ENCODE measurements at regions not wholly inside any gene's neighbourhood (a gene's known extent, or its start where the extent isn't known, plus 50 kb on each side); places are given as distances from the start of the nearest gene placed in this dataset.

DNA sequence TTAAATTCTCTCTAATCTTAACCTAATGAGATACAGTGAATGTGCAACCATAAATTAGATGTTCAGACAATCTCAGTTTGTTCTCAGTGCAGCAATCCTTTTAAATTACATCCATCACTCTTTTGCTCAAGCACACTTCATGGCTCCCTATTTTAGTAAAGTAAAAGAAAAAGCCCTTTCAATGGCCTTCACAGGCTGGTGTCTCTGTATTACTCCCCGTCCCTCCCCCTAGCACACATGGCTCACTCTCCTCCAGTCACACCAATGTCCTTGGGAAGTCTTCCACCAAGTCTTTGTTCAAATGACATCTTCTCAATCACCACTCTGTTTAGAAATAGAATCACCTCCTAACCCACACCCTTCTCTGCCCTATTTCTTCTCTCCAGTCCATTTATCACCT lies 60.3 kb upstream of the RGS7 start:
- Histone ChIP-seq H3K36me3 (no peaks in the 10 kb centered on the region), H3K4me3 (no peak overlapping the region), H3K9me3 (no peaks in the 10 kb centered on the region), H3K27me3 (no peaks in the 10 kb centered on the region), H3K27ac (no peak overlapping the region), H3K4me1 (no peaks in the 10 kb centered on the region)
- DNase-seq: no peak
- TF ChIP-seq, protein P1, sequence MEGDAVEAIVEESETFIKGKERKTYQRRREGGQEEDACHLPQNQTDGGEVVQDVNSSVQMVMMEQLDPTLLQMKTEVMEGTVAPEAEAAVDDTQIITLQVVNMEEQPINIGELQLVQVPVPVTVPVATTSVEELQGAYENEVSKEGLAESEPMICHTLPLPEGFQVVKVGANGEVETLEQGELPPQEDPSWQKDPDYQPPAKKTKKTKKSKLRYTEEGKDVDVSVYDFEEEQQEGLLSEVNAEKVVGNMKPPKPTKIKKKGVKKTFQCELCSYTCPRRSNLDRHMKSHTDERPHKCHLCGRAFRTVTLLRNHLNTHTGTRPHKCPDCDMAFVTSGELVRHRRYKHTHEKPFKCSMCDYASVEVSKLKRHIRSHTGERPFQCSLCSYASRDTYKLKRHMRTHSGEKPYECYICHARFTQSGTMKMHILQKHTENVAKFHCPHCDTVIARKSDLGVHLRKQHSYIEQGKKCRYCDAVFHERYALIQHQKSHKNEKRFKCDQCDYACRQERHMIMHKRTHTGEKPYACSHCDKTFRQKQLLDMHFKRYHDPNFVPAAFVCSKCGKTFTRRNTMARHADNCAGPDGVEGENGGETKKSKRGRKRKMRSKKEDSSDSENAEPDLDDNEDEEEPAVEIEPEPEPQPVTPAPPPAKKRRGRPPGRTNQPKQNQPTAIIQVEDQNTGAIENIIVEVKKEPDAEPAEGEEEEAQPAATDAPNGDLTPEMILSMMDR (IDR thresholded peaks at IDR 0.05): no peak
- TF ChIP-seq POLR2A (IDR thresholded peaks at IDR 0.05): no peak

DNA sequence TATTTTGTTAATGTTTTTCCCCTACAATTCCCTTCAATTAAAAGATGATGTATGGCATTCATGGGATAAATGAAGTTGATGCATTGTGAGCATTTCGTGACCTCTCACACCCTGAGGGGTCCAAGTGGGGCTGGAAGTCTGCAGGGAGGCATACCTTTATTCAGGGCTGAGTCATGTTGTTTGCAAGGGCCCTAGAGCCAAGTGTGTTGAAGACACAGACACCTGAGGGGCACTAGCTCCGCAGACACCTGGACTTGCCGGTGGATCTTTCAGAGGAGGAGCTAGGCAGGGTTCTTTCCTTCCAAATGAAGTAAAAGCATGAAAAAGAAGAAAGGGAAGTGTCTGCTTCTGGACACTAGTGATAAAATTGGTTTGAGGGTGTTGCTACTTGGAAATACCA lies 57.0 kb upstream of the RGS7 start:
- DNase-seq: no peak
- Histone ChIP-seq H3K27me3 (no peaks in the 10 kb centered on the region), H3K4me3 (no peak overlapping the region), H3K9me3 (no peaks in the 10 kb centered on the region), H3K36me3 (no peaks in the 10 kb centered on the region), H3K4me1 (no peaks in the 10 kb centered on the region), H3K27ac (no peak overlapping the region)
- TF ChIP-seq POLR2A (IDR thresholded peaks at IDR 0.05): no peak
- TF ChIP-seq, protein P1 (IDR thresholded peaks at IDR 0.05): no peak

DNA sequence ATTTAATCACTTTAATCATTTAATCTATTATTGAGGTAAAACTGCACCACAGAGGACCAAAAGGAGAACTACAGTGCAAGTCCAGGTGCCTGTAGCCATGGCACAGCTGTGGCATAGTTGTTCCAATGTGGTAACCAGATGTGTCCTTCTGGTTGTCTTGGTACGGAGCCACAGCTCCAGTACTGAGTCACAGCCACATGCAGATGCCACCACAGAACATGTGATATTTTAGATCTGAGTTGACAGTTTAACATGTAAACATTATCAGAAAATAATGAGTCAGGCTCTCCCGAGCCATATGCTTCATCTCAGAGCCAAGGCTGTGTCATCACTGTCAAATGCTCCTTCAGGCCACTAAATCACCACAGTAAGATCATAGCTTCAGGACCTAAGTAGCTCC lies 56.4 kb upstream of the RGS7 start:
- no peaks in the 10 kb centered on the region for H3K9me3 ChIP-seq
- no peak overlapping the region for H3K4me3 ChIP-seq
- no peaks in the 10 kb centered on the region for H3K27me3 ChIP-seq
- H3K27ac ChIP-seq: no peak overlapping the region
- no peaks in the 10 kb centered on the region for H3K36me3 ChIP-seq
- no peaks in the 10 kb centered on the region for H3K4me1 ChIP-seq
- TF ChIP-seq, protein P1 (IDR thresholded peaks at IDR 0.05): no peak
- TF ChIP-seq POLR2A (IDR thresholded peaks at IDR 0.05): no peak
- DNase-seq: no peak

DNA sequence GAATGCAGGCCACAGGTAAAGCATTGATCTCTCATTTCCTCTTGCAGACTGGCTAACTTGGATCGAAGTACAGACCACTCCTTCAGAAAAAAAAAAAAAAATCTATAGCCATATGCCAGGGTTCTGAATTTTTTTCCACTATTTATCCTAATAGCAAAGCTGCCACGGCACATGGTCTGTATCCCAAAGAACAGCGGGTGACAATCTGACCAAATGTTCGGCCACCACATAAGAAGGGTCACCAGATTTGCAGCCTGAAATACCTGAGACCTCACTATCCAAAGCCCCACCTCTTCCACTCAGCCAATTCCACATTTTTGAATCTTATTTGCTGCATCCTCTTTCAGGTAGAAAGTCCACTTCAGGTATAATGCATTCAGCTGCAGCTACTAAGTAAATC lies 55.6 kb upstream of the RGS7 start:
- no peak for DNase-seq
- Histone ChIP-seq H3K9me3 (no peaks in the 10 kb centered on the region), H3K27me3 (no peaks in the 10 kb centered on the region), H3K4me1 (no peaks in the 10 kb centered on the region), H3K27ac (no peak overlapping the region), H3K4me3 (no peak overlapping the region), H3K36me3 (no peaks in the 10 kb centered on the region)
- TF ChIP-seq POLR2A (IDR thresholded peaks at IDR 0.05): no peak
- TF ChIP-seq, protein P1 (IDR thresholded peaks at IDR 0.05): no peak

DNA sequence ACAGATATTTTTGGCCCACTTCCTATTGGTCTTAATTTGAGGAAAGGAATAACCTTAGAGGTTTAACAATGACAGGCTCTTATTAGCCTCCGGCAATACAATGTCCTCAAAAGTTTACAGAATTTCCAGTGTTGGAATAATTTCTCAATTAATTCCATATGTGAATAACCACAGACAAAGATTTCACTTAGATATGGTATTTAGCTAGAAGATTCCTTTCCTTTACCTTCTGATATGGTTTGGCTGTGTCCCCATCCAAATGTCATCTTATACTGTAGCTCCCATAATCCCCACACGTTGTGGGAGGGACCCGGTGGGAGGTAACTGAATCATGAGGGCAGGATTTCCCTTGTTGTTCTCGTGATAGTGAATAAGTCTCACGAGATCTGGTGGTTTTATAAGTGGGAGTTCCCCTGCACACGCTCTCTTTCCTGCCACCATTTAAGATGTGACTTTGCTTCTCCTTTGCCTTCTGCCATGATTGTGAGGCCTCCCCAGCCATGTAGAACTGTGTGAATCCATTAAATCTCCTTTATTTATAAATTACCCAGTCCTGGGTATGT lies 54.9 kb upstream of the RGS7 start:
- no peaks in the 10 kb centered on the region for H3K9me3 ChIP-seq
- no peak overlapping the region for H3K4me3 ChIP-seq
- no peak for DNase-seq
- TF ChIP-seq POLR2A (IDR thresholded peaks at IDR 0.05): no peak
- TF ChIP-seq, protein P1 (IDR thresholded peaks at IDR 0.05): no peak
- no peak overlapping the region for H3K27ac ChIP-seq
- no peaks in the 10 kb centered on the region for H3K4me1 ChIP-seq
- no peaks in the 10 kb centered on the region for H3K36me3 ChIP-seq
- H3K27me3 ChIP-seq: no peaks in the 10 kb centered on the region
